ENCODE measurements at regions not wholly inside any gene's neighbourhood (a gene's known extent, or its start where the extent isn't known, plus 50 kb on each side); places are given as distances from the start of the nearest gene placed in this dataset.
"Not testable (repeated sequence)": the region's sequence is repeated elsewhere in the genome, so short reads cannot be mapped to it uniquely, and the experiment has no call there.

DNA sequence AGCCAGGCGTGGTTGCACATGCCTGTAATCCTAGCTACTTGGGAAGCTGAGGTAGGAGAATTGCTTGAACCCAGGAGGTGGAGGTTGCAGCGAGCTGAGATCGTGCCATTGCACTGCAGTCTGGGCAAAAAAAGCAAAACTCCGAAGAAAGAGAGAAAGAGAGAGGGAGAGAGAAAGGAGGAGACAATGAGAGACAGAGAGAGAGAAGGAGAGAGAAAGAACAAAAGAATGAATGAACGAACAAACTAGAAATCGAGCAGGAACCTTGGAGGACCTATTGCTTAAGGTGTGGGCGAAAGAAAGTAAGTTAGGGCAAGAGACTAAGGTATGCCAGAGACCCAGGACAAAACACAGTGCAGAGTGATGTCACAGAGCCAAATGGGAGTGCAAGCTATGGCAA lies 102.8 kb upstream of the FBXO28 start:
- TF ChIP-seq, protein P1, sequence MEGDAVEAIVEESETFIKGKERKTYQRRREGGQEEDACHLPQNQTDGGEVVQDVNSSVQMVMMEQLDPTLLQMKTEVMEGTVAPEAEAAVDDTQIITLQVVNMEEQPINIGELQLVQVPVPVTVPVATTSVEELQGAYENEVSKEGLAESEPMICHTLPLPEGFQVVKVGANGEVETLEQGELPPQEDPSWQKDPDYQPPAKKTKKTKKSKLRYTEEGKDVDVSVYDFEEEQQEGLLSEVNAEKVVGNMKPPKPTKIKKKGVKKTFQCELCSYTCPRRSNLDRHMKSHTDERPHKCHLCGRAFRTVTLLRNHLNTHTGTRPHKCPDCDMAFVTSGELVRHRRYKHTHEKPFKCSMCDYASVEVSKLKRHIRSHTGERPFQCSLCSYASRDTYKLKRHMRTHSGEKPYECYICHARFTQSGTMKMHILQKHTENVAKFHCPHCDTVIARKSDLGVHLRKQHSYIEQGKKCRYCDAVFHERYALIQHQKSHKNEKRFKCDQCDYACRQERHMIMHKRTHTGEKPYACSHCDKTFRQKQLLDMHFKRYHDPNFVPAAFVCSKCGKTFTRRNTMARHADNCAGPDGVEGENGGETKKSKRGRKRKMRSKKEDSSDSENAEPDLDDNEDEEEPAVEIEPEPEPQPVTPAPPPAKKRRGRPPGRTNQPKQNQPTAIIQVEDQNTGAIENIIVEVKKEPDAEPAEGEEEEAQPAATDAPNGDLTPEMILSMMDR (IDR thresholded peaks at IDR 0.05): not testable (repeated sequence)
- TF ChIP-seq POLR2A (IDR thresholded peaks at IDR 0.05): not testable (repeated sequence)
